ENCODE measurements at regions not wholly inside any gene's neighbourhood (a gene's known extent, or its start where the extent isn't known, plus 50 kb on each side); places are given as distances from the start of the nearest gene placed in this dataset.

GRCh38 chr2:40535972-40536371 lies 84.1 kb upstream of the SLC8A1 start:
- Histone ChIP-seq H4K20me1 (ENCODE audit: insufficient read depth, low read length) (no peaks in the 10 kb centered on the region), H3K27ac (ENCODE audit: low read depth, low read length) (no peak overlapping the region), H3K79me2 (ENCODE audit: insufficient read depth, low read length) (no peaks in the 10 kb centered on the region), H3K4me3 (ENCODE audit: insufficient read depth, low read depth, low read length) (no peak overlapping the region), H2AFZ (ENCODE audit: low read depth, low read length) (no peak overlapping the region), H3K9ac (ENCODE audit: low read length) (no peak overlapping the region), H3K9me3 (ENCODE audit: insufficient read depth, low read depth, low read length) (no peaks in the 10 kb centered on the region), H3K4me2 (ENCODE audit: low read length) (no peak overlapping the region), H3K36me3 (ENCODE audit: insufficient read depth, low read length) (no peaks in the 10 kb centered on the region), H3K4me1 (ENCODE audit: insufficient read depth, low read length) (no peaks in the 10 kb centered on the region), H3K27me3 (ENCODE audit: insufficient read depth, low read length) (no peaks in the 10 kb centered on the region)
- H3K9me3 Mint-ChIP-seq (ENCODE audit: unreplicated experiment): no peaks in the 10 kb centered on the region
- H3K4me3 Mint-ChIP-seq (ENCODE audit: unreplicated experiment): no peak overlapping the region
- H3K36me3 Mint-ChIP-seq (ENCODE audit: low read depth, unreplicated experiment): no peaks in the 10 kb centered on the region
- DNase-seq (ENCODE audit: low read depth) (no peak), FAIRE-seq (no peak)
- H3K27me3 Mint-ChIP-seq (ENCODE audit: low read depth, unreplicated experiment): no peaks in the 10 kb centered on the region
- TF ChIP-seq CTCF (IDR thresholded peaks at IDR 0.05; ENCODE audit: insufficient read depth, low read depth, low read length) (no peak), EZH2 (IDR thresholded peaks at IDR 0.05; ENCODE audit: insufficient read depth, low read length) (no peak)
- H3K4me1 Mint-ChIP-seq (ENCODE audit: low read depth, unreplicated experiment): peaks cover 3% of the 10 kb centered on the region
- H3K27ac Mint-ChIP-seq (ENCODE audit: unreplicated experiment): no peak overlapping the region

- no peak for FAIRE-seq
These were observed 88.1 kb upstream of the SLC8A1 start for GRCh38 chr2:40540026-40540425.

More at GRCh38 chr2:40540026-40540425, 88.1 kb upstream of the SLC8A1 start:
- Histone ChIP-seq H3K9ac (ENCODE audit: low read length) (no peak overlapping the region), H3K4me3 (ENCODE audit: insufficient read depth, low read depth, low read length) (no peak overlapping the region), H3K27ac (ENCODE audit: low read depth, low read length) (no peak overlapping the region), H3K36me3 (ENCODE audit: insufficient read depth, low read length) (no peaks in the 10 kb centered on the region), H3K79me2 (ENCODE audit: insufficient read depth, low read length) (no peaks in the 10 kb centered on the region), H3K27me3 (ENCODE audit: insufficient read depth, low read length) (no peaks in the 10 kb centered on the region), H4K20me1 (ENCODE audit: insufficient read depth, low read length) (no peaks in the 10 kb centered on the region), H3K4me2 (ENCODE audit: low read length) (no peak overlapping the region), H3K4me1 (ENCODE audit: insufficient read depth, low read length) (no peaks in the 10 kb centered on the region), H2AFZ (ENCODE audit: low read depth, low read length) (no peak overlapping the region), H3K9me3 (ENCODE audit: insufficient read depth, low read depth, low read length) (no peaks in the 10 kb centered on the region)
- no peak for TF ChIP-seq EZH2 (IDR thresholded peaks at IDR 0.05; ENCODE audit: insufficient read depth, low read length)
- TF ChIP-seq CTCF (IDR thresholded peaks at IDR 0.05; ENCODE audit: insufficient read depth, low read depth, low read length): no peak
- Mint-ChIP-seq H3K27me3 (ENCODE audit: low read depth, unreplicated experiment) (no peaks in the 10 kb centered on the region), H3K4me3 (ENCODE audit: unreplicated experiment) (no peak overlapping the region), H3K27ac (ENCODE audit: unreplicated experiment) (no peak overlapping the region), H3K36me3 (ENCODE audit: low read depth, unreplicated experiment) (no peaks in the 10 kb centered on the region), H3K4me1 (ENCODE audit: low read depth, unreplicated experiment) (no peaks in the 10 kb centered on the region), H3K9me3 (ENCODE audit: unreplicated experiment) (no peaks in the 10 kb centered on the region)
- DNase-seq (ENCODE audit: low read depth): no peak

All from astrocyte (in vitro differentiated cells and primary cell).